DMS53 (cell line): ENCODE measurements at regions not wholly inside any gene's neighbourhood (a gene's known extent, or its start where the extent isn't known, plus 50 kb on each side); places are given as distances from the start of the nearest gene placed in this dataset.
"Not testable (repeated sequence)": the region's sequence is repeated elsewhere in the genome, so short reads cannot be mapped to it uniquely, and the experiment has no call there.

Source experiments
- DNase-seq: peaks from one replicate; lab custom pipeline; 2025; lab: John Stamatoyannopoulos, UW

DNA sequence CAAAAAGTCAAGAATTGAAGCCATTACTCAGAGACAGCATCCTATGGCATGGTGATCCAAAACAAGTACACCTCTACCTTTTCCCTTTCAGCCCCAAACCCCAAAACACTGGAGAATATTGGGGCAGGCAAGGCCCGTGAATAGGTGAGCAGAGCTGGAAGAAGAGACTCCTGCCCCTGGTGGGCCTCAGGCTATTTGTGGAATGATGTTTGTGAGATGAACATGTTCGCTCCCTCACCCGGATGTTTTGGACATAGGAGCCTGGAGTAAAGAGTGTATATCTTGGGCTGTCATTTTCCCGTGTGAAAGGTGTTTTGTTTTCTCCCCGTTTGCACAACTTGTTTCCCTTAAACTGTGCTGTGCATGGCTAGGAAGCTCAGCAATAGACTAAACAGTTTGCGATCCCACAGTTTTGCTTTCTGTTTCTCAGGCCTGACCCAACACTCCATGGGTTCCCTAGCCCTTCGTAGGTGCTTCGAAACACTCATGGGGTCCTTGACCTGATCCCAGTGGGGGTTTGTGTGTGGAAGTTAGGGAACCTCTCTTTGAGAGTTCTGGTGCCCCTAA, 136.5 kb upstream of the TNP1 start:
- DNase-seq: no peak

DNA sequence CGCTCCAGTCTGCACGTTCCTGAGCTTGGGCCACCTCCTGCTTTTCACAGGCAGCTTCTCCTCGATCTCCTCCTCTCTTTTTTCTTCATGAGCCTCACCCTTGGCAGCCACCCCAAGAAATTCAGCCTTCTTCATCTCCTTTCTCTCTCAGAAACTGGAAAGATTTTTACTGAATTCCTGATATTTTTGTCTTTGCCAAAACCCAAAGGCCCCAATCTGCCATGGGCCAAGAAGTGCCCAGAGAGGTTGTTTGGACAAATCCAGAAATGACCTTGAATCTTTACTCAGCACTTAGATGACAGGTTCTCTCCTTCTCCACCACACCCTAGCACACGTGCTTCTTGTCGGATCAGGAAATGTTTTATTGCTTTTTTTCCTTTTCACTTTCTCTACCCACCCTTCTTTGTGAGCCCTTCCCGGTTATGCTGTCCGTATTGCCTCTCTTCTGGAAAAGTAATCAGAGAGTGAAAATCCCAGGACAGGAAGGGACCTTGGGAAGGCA, 134.5 kb upstream of the TNP1 start:
- no peak for DNase-seq

DNA sequence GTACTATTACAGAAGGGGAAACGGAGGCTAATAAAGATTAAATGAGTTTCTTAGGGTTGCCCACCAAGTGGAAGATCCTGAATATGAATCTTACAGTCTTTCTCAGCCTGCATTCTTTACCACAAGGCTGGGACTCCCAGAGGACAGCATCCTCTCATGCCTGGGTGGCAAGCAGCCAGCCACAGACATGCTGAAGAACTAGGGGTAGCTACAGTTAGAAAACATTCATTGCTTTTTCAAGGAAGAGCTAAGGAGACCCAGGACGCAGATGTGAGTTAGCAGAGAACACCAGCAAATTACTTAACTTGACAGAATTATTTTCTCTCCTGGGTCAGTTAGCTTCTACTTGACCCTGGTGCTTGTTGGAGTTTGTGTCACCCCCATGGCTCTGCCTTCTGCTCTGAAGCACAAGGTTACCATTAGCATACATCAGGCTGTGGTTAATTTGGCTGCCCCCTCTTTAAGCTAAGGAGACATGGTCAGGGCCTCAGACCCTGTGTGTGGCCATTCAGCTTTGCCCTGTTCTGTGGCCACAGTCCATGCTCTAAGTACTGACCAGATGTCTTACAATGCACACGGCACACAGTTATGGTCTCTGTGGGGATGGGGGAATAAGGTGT, 132.3 kb upstream of the TNP1 start:
- DNase-seq: no peak

DNA sequence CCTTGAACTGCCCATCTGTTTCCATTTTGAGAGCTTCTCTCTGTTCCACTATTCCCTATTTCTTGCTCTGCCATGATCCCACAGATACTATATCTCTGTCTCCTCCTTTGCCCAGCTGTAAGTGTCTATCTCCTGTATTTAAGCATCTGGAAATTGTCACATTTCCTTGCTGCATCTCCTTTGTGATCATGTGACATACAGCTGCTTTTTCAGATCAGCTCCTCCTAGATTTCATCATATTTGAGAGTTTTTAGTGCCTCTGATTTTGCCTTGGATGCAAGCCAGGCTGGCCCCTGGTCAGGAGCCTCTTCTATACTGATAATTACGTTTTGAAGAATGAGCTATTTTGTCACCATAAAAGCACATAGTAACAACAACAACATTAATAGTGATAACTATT, 131.7 kb upstream of the TNP1 start:
- no peak for DNase-seq

DNA sequence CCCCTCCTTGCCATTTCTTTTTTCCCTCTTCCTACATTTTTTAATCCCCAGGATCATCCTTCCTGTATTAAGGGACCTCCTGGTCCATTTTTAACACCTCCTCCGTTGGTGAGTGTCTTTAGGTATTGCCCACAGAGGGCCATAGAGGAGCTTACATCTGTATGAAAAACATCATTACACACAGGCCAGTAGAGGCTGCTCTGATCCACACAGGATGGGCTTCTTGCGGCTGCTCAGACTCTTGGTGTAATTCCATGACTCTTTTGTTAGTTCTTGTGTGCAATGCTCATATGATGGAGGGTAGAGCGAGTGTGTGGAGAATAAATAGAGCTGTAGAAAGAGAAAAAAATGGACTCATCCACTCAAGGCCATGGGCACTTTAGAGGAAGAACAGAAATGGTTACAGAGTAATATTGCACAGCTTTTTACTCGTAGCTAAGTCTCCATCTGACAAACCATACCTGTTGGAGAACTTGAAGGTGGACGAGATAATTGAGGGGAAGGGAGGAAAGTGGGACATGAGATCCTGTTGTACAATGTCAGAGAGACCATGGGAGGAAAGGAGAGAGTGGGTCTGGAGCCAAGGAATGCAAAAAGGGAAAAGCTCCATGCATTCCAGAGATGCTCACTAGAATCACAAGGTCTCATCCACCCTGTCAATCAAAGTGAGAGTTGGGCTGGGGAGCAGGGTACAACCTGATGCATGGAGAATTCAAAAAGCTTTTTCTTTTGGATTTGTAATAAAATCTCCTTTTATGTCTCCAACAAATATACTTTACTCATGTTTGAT, 129.7 kb upstream of the TNP1 start:
- peak; percentile 4 for DNase-seq

DNA sequence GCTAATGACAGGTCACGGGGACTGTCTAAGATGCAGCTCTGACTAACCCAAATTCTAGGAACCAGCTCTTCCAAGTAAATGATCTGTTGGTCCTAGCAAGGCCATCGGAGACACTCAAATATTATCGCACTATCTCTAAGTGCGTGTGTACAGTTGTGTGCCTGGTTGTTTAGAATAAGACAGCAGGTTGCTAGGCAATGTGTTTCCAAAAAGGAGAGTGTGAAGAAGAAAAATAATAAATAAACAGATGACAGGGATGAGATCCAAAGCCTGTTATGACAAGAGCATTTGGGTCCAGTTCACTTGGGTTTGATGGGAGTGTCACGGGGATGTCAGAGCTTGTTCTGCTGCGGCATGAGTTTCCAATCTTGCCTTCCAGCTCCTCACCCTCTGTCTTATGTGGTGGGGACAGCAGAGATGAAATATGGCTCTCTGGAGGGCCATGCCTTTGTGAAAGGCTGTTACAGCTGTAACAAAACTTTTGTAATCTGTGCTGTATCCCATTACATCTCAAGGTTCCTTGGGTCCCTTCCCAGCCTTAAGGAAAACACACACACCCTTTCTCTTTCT, 127.5 kb upstream of the TNP1 start:
- DNase-seq: peak; percentile 17

DNA sequence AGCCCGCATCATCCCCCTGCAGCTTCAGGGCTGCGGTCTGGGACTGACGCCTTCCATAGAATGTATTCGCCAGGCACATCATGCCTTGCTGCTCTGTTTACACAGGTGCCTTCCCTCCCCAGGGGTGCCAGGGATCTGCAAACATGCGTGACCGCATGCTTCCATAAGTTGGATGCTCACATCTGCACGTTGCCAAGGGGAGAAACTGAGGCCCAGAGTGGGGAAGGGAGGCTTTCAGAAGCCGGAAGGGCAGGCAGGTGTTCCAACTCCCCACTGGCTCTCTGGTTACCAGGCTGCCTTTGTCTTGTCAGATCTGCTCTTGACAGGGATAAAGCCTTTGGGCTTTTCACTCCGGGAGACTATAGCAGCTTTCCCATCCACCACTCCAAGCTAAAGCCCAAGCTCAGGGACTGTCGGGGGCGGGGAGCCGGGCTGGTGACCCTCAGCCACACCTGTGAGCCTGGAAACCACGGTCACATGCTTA, 125.8 kb upstream of the TNP1 start:
- DNase-seq: peak; percentile 95

DNA sequence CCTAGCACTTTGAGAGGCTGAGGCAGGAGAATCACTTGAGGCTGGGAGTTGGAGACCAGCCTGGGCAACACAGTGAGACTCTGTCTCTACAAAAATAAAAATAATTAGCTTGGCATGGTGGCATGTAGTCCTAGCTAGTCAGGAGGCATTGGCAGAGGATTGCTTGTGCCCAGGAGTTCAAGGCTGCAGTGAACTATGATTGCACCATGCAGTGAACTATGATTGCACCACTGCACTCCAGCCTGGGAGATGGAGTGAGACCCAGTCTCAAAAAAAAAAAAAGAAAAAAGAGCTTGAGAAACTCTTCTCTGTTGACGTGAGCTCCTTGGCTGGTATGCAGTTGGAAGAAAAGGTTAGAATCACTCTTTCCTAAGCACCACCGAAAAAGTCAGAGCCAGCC, 125.1 kb upstream of the TNP1 start:
- peak; percentile 24 for DNase-seq

DNA sequence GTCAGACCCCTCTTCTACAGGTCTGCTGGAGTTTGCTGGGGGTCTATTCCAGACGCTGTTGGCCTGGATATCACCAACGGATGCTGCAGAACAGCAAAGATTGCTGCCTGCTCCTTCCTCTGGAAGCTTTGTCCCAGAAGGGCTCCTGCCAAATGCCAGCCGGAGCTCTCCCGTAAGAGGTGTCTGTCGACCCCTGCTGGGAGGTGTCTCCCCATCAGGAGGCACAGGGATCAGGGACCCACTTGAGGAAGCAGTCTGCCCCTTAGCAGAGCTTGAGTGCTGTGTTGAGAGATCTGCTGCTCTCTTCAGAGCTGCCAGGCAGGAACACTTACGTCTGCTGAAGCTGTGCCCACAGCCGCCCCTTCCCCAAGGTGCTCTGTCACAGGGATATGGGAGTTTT, 122.1 kb upstream of the TNP1 start:
- DNase-seq: not testable (repeated sequence)

DNA sequence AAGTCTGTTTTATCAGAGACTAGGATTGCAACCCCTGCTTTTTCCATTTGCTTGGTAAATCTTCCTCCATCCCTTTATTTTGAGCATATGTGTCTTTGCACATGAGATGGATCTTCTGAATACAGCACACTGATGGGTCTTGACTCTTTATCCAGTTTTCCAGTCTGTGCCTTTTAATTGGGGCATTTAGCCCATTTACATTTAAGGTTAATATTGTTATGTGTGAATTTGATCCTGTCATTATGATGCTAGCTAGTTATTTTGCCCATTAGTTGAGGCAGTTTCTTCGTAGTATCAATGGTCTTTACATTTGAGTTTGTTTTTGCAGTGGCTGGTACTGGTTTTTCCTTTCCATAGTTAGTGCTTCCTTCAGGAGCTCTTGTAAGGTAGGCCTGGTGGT, 120.6 kb upstream of the TNP1 start:
- not testable (repeated sequence) for DNase-seq

DNA sequence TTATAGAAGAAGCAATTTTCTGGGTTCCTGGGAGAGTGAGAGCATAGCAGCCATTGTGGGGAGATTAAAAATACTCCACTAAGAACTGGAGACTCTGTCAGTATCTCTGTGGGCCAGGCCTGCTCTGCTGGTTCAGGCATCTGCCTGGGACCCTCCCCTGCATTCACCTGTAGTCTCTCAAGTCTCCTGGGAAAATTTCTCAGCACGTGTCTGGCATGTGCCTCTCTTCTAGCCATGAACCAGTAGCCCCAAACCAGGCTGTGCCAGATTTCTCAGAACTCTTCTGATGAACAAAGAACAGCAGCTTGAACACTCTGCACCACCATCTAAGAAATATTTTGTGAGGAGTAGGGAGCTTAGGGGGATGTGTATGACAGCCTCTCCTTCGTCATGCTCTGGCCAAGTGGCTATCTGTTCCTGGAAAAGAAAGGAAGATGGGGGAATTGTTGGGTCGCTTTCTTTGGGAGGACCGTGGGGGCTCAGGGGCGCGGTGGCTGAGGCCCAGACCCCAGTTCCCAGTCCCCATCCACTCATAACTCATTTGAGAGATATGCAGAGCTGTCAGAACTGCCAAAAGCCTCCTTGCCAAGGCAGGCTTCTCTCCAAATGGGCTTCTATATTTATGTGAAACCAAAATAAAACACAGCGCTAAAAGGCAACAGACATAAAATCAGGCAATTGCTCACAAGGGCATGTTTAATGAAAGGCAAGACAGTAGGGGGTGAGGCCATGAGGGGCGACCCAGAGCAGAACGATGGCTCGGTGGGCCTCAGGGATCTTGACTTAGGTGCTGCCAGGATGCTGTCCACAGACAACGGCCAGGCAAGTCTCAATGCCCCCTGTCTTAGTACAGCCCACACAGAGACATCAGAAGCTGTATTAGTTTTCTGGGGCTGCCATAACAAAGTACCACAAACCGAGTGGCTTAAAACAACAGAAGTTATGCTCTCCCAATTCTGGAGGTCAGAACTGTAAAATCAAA, 114.7 kb upstream of the TNP1 start:
- no peak for DNase-seq

DNA sequence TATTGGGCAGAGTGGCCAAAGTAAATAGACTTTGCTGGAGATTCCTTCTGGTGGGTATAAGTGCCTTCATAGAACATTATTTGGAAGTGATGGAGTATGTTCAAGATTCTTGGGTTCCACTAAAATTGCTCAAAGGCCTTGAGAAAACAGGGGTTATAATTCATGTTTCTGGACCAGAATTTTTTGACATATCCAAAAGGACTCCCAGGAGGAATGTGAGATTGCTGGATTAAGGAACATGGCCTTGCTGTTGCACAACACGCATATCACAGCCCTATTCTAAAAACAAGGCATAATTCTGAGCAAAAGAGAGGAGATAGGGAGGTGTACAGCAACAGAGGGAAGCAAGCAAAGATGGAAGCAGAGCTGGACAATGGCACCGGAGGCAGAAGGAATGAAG, 111.7 kb upstream of the TNP1 start:
- DNase-seq: no peak

DNA sequence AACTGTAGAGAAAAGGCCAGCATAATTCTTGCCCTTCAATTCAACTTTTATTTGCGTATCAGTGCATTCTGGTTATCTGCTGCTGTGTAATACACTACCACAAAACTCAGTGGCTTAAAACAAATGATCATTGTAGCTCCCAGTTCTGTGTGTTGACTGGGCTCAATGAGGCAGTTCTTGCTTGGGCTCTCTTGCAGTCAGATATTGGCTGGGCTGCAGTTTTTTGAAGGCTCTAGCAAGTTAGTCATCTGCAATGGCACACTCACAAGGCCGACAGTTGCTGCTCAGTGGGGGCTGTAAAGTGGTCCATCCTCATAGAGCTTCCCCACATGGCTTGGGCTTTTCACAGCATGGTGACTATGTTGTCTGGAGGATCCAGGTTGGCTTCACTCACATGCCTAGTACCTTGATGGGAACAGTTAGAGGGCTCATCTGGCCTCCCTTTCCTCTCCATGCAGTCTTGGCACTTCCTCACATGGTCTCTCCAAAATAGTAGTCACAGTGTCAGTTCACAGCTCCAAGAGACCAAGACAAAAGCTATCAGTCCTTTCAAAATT, 110.6 kb upstream of the TNP1 start:
- no peak for DNase-seq

DNA sequence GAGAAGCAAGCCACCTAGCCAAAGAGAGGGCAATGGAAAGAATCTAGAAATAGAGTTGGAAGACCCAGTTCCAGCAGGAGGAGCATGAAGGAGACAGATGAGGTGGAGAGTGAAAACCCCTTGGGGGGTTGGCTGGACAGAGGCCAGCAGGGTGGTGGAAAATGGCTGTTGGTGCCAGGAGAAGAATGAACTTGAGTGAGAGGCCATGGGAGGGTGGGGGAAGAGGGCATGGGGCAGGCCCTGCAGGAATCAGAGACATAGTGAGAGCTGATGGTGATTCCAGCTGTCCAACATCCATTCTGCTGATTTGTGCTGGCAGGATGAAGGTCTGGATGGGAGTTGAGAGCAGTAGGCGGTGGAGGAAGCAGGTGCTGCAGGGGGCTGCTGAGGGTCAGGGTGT, 108.0 kb upstream of the TNP1 start:
- no peak for DNase-seq

DNA sequence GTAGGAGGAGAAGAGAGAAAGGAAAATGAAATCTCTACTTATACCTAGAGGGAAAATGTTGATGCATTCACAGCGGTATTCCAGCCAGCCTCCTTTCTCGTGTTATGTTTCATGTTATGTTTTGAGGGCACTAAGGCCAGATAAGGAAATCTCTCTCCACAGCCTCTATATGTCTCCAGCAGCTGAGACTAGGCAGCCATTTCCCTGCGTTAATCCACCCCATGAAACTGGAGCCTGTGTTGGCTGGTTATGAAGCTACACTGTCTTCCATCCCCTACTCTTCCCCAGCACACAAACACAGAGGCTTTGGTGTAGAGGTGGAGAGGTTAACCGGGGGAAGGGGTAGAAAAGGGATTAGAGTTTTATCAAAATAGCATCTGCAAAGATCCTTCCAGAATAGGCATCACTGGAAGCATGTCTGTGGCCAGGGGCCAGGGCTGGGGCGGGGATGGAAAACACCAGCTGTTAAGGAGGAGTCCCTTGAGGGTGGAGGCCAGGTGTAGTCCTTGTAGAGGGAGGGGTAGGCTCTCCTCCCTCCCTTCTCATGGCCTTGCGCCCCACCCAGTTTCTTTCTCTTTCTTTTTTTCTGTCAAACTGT, 100.9 kb upstream of the TNP1 start:
- DNase-seq: no peak

DNA sequence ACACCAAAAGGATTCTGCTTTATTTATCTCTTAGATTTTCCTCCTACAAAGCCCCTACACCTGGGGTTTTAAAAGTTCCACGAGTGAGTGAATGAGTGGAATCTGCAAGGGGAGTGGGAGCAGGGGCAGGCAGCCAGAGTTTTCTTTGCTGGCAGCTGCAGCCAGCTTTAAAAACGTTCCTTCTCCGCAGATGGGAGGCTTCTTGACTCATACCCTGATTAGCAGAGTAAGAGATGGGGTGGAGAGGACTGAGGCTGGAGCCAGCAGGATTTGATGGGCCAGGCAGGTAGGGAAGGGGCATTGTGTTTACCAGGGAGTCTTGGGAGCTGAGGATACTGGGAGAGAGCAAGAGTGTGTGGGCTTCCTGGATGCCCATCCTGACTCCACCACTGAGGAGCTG, 99.6 kb upstream of the TNP1 start:
- no peak for DNase-seq

DNA sequence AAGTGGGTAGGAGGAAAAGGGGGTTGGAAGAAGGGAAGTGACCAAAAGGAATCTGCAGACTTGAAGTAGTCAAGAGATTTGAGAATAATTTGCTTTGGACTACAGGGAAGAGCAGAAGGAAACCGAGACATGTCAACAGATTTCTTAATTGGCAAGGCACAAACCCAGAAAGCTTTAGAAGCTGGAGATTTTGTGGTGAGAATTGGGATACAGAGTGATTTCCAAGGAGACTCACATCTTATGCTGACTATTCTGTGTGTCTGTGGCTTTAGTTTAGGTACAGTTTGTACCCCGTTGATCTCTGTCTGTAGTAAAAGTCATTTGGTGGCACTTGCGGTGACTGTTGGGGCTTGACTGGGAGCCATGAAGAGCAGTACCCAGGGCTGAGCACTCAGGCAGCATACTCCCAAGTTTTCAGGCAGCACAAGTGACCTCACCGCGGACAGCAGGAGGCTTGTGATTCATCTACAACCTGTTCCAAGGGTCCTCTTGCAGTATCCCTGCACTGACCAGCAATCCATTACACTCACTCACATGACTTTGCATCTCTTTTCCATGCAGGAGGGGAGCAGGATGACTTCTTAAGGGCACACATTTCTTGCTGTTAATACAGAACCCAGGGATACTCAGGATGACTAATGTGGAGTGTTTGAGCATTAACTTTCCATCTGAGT, 97.1 kb upstream of the TNP1 start:
- no peak for DNase-seq

DNA sequence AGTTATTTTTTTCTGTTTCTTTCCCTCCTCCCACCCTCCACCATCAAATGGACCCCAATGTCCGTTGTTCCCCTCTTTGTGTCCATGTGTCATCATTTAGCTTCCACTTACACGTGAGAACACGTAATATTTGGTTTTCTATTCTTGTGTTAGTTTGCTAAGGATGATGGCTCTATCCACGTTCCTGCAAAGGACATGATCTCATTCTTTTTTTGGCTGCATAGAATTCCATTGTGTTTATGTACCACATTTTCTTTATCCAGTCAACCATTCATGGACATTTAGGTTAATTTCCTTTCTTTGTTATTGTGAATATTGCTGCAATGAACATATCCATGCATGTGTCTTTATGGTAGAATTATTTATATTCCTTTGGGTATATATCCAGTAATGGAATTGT, 91.3 kb upstream of the TNP1 start:
- no peak for DNase-seq

DNA sequence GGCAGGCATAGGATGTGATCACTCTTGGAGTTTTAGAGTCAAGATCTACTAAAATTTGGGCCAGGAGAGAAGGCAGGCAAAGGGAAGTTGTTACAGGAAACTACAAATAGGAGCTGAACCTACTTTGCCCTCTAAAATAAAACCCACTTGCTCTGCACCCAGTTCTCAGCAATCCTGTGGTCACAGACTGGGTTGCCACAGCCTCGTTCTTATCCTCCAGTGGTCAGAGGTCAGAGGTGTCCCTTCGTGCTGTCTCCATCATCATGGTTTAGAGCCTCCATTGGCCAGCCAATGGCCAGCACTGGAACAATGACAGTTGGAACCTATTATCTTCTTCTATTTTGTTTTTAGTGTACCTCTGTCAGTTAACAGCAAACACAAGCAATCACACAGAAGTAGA, 90.7 kb upstream of the TNP1 start:
- DNase-seq: no peak

DNA sequence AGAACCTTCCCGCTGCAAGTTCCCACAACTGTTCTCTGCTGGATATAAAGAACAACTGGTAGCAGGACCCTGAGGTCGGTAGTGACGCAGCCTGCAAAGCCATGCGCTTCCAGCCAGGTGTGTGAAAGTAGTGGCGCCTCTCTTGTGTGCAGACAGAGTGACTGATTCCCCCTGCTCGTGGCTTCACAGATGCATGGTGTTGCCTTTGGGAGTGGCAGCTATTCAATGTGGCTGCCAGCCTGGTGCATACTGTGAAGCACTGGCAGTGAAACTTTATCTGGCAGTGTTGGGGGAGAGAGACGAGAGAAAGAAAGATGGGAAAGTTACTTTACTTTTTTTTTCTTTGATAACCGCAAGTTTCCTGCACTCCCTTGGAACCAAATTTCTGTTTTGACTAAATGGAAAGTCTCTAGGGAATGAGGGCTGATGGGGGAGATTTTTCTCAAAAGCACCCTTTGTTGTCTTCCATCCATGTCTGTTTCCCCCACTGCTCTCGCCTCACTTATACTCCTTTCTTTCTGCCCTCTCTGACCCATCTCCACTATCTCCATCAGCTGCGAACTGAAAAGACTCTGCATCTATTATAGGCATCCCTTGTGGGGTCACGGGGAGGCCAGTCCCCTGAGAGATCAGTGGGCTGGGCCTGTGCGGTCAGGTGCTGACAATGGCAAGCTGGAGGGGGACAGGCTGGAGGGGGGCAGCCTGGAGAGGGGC, 90.0 kb upstream of the TNP1 start:
- DNase-seq: no peak
